ENCODE measurements at regions not wholly inside any gene's neighbourhood (a gene's known extent, or its start where the extent isn't known, plus 50 kb on each side); places are given as distances from the start of the nearest gene placed in this dataset.

- no peak for DNase-seq (ENCODE audit: low read depth, low spot score)
Measured at GRCh38 chr12:90262251-90262650, 553.6 kb upstream of the ATP2B1 start.

GRCh38 chr12:90261283-90261682 is 552.6 kb upstream of the ATP2B1 start:
- DNase-seq (ENCODE audit: low read depth, low spot score), result no peak

- no peak for DNase-seq (ENCODE audit: low read depth, low spot score)
Measured at GRCh38 chr12:90260136-90260535, 551.5 kb upstream of the ATP2B1 start.

GRCh38 chr12:90257927-90258624 is 549.4 kb upstream of the ATP2B1 start:
- no peak for DNase-seq (ENCODE audit: low read depth, low spot score)

- DNase-seq (ENCODE audit: low read depth, low spot score), result no peak
Measured at GRCh38 chr12:90254796-90255195, 546.2 kb upstream of the ATP2B1 start.

- peak; percentile 35 for DNase-seq (ENCODE audit: low read depth, low spot score)
Measured at GRCh38 chr12:90253674-90254181, 545.1 kb upstream of the ATP2B1 start.

- DNase-seq (ENCODE audit: low read depth, low spot score), result no peak
Measured at GRCh38 chr12:90253136-90253535, 544.5 kb upstream of the ATP2B1 start.

GRCh38 chr12:90250766-90251165 is 542.1 kb upstream of the ATP2B1 start:
- DNase-seq (ENCODE audit: low read depth, low spot score), result no peak

- no peak for DNase-seq (ENCODE audit: low read depth, low spot score)
Measured at GRCh38 chr12:90250042-90250441, 541.4 kb upstream of the ATP2B1 start.

GRCh38 chr12:90246688-90247087 is 538.0 kb upstream of the ATP2B1 start:
- no peak for DNase-seq (ENCODE audit: low read depth, low spot score)

- DNase-seq (ENCODE audit: low read depth, low spot score), result no peak
Measured at GRCh38 chr12:90245391-90245790, 536.8 kb upstream of the ATP2B1 start.

- DNase-seq (ENCODE audit: low read depth, low spot score), result no peak
Measured at GRCh38 chr12:90244232-90244631, 535.6 kb upstream of the ATP2B1 start.

GRCh38 chr12:90243211-90243610 is 534.6 kb upstream of the ATP2B1 start:
- no peak for DNase-seq (ENCODE audit: low read depth, low spot score)

GRCh38 chr12:90239732-90240260 is 531.2 kb upstream of the ATP2B1 start:
- no peak for DNase-seq (ENCODE audit: low read depth, low spot score)

- no peak for DNase-seq (ENCODE audit: low read depth, low spot score)
Measured at GRCh38 chr12:90238663-90239271, 530.1 kb upstream of the ATP2B1 start.

- DNase-seq (ENCODE audit: low read depth, low spot score), result no peak
Measured at GRCh38 chr12:90237841-90238240, 529.2 kb upstream of the ATP2B1 start.

GRCh38 chr12:90235642-90236041 is 527.0 kb upstream of the ATP2B1 start:
- DNase-seq (ENCODE audit: low read depth, low spot score), result no peak

- DNase-seq (ENCODE audit: low read depth, low spot score), result no peak
Measured at GRCh38 chr12:90234472-90234871, 525.8 kb upstream of the ATP2B1 start.

- no peak for DNase-seq (ENCODE audit: low read depth, low spot score)
Measured at GRCh38 chr12:90233168-90234100, 524.8 kb upstream of the ATP2B1 start.

- DNase-seq (ENCODE audit: low read depth, low spot score), result peak; percentile 34
Measured at GRCh38 chr12:90229407-90230170, 521.0 kb upstream of the ATP2B1 start.

GRCh38 chr12:90226211-90226610 is 517.6 kb upstream of the ATP2B1 start:
- DNase-seq (ENCODE audit: low read depth, low spot score), result no peak

All from ELF-1 (cell line).